Epithelial cell of esophagus (primary cell): ENCODE measurements at regions not wholly inside any gene's neighbourhood (a gene's known extent, or its start where the extent isn't known, plus 50 kb on each side); places are given as distances from the start of the nearest gene placed in this dataset.

ENCODE experiments used
- DNase-seq: peaks from one replicate; pipeline ENCODE4 v3.0.0; 2010; ENCODE audit warnings: low read depth
- H3K4me3 ChIP-seq: 2 replicates; pipeline ENCODE4 v1.5.1; 2011; ENCODE audit warnings: mild to moderate bottlenecking, low read length, control low read depth
- TF ChIP-seq, protein P1 (sequence below): IDR thresholded peaks from 2 replicates; pipeline ENCODE4 v1.5.1; 2011; ENCODE audit warnings: low read depth, mild to moderate bottlenecking, low read length, control low read depth, inconsistent platforms; ENCODE audit not compliant: insufficient read depth; ENCODE audit errors: missing control alignments

DNA sequence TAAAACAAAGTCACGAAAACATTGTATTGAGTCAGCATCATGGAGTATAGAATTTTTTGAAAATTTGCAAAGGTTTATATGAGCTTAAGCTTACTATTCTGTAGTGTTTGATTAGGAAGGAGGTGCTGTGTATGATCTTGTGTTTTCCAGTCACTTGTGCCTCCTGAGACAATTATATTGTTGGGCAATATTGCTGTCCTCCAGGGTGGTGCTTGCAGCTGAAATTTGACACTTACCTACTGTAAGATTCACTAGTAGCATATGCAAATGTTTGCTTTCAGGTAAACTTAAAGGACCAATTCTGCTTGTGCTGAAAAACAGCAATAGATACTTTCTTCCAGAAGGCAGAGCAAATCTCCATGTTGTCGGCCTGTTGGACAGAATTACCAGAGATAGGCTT is 268.0 kb downstream of the TGFB2 start:
- TF ChIP-seq, protein P1, sequence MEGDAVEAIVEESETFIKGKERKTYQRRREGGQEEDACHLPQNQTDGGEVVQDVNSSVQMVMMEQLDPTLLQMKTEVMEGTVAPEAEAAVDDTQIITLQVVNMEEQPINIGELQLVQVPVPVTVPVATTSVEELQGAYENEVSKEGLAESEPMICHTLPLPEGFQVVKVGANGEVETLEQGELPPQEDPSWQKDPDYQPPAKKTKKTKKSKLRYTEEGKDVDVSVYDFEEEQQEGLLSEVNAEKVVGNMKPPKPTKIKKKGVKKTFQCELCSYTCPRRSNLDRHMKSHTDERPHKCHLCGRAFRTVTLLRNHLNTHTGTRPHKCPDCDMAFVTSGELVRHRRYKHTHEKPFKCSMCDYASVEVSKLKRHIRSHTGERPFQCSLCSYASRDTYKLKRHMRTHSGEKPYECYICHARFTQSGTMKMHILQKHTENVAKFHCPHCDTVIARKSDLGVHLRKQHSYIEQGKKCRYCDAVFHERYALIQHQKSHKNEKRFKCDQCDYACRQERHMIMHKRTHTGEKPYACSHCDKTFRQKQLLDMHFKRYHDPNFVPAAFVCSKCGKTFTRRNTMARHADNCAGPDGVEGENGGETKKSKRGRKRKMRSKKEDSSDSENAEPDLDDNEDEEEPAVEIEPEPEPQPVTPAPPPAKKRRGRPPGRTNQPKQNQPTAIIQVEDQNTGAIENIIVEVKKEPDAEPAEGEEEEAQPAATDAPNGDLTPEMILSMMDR: no peak
- no peak overlapping the region for H3K4me3 ChIP-seq
- peak; percentile 45 for DNase-seq

DNA sequence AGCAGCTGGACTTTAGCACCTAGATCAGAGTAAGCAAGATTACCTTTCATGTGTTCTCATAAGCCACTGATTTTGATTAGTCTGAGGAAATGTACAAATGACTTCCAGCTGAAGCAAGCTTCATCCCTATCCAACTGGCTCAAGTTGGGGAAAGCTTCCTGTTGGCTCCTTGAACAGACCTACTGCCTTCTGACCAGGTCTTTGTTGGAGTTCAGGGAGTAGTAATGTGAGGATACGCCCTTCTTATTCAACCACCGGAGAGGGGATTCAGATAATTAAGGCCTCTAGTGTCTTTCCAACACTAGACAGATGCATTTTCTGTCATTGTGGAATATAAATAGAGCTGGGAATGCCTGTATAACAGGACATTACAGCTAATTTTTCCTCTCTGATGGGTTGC is 268.9 kb downstream of the TGFB2 start:
- TF ChIP-seq, protein P1: no peak
- no peak for DNase-seq

DNA sequence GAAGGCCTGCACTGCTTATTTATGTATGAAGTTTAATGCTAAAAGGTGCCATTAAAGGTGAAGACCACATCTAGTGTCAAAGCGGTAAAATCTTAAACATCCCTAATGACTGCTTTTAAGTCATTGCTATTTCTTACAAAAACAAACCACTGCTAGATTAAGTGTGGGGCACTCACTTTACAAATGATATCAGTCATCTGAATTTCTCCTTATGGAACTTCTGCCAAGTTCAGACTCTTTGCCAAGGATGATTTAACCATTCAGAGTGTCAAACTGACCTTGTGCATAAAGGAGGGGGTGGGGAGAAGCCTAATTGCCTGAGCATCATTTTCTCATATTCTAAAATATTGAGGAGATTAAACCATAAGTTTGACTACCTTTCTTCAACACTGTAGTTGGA is 271.5 kb downstream of the TGFB2 start:
- DNase-seq: no peak
- TF ChIP-seq, protein P1: no peak
- no peak overlapping the region for H3K4me3 ChIP-seq

More for the DNA sequence above, 268.9 kb downstream of the TGFB2 start:
- no peak overlapping the region for H3K4me3 ChIP-seq

DNA sequence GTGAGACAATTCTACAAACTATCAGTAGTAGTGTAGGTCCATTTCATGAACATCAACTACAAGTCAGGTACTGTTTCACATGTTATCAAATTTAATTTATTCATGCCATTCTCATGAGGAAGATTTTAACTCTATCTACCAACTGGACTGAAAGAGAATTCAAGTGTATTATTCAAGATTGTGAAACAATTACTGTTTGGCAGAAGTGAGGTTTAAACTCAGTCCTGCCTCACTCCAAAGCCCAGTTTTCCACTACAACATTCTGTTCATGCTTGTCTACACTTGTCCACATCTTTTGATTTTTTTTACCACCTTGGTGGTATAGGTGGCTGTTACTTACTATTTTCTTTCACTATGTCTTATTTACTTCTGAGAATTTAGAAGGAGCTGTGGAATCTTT is 272.9 kb downstream of the TGFB2 start:
- no peak overlapping the region for H3K4me3 ChIP-seq
- DNase-seq: peak; percentile 70
- TF ChIP-seq, protein P1: no peak

DNA sequence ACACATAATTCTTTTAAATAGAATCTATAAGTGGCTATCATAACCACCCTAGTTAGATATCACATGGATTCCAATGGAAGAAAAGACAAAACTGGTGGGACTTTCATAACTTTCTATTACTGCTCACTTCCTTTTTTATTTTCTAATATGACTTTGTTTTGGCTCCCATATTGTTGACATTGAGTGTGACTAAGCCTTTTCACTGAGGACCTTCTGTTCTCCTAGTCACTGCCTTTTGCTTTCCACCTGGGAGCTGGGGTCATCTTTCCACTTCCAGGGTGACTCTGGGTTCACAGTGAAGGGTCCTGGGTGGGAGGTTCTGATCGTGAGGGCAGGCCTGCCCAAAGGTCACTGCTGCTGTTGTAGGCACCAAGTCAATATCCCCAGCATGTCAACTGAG is 275.8 kb downstream of the TGFB2 start:
- TF ChIP-seq, protein P1: no peak
- H3K4me3 ChIP-seq: no peak overlapping the region
- DNase-seq: peak; percentile 30

DNA sequence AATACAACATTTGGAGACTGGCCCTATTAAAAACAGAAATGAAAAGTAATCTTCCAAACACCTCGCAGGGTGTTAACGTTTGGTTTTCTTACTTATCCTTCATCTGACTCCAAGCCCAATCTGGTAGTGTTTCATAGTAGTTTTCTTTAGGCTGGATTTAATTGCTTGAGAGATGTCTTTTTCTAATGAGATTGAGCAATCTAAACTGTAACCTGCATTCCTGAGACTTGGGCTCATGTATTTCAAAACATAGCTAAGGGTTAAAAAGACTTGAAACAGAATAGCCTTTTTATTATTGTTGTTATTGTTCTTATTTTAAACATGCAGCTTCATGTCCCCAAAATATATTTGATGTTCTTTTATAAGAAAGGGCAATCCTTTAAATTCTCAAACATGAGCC is 278.9 kb downstream of the TGFB2 start:
- DNase-seq: peak; percentile 65
- no peak overlapping the region for H3K4me3 ChIP-seq
- TF ChIP-seq, protein P1: no peak

DNA sequence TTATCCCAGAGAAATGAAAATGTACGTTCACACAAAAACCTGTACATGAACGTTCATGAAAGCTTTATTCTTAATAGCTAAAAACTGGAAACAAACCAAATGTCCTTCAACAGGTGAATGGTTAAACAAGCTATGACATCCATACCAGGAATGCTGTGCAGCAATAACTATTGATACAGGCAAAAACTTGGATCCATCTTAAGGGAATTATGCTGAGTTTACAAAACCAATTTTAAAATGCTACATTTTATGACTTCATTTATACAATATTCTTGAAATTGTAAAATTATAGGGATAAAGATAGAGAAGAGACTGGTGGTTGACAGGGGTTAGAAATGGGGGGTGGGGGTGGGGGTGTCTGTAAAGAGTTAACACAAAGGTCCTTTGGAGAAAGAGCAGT is 280.3 kb downstream of the TGFB2 start:
- DNase-seq: peak; percentile 32
- TF ChIP-seq, protein P1: no peak

More for the DNA sequence above, 280.3 kb downstream of the TGFB2 start:
- no peak overlapping the region for H3K4me3 ChIP-seq
